OCI-LY1 (cell line): ENCODE measurements at regions not wholly inside any gene's neighbourhood (a gene's known extent, or its start where the extent isn't known, plus 50 kb on each side); places are given as distances from the start of the nearest gene placed in this dataset.

Experiments
- H2AFZ ChIP-seq: fragments of 200-600 bp; sonication (generic), shearing (Covaris generic); 2 replicates; pipeline ENCODE4 v1.6.0; 2014; ENCODE audit warnings: antibody characterized with exemption, mild to moderate bottlenecking, low read length
- H3F3A ChIP-seq: fragments of 200-600 bp; sonication (generic), shearing (Covaris generic); 2 replicates; pipeline ENCODE4 v1.6.0; 2014; ENCODE audit warnings: mild to moderate bottlenecking, antibody characterized with exemption, low read length, moderate library complexity; ENCODE audit not compliant: insufficient read depth
- H3K27ac ChIP-seq: fragments of 200-600 bp; sonication (generic); 2 replicates; pipeline ENCODE4 v1.5.1; 2014; ENCODE audit warnings: low read length, mixed run types, mild to moderate bottlenecking, low read depth; ENCODE audit not compliant: poor library complexity, severe bottlenecking
- H3K27me3 ChIP-seq: fragments of 200-600 bp; sonication (generic); 2 replicates; pipeline ENCODE4 v1.6.0; 2014; ENCODE audit warnings: antibody characterized with exemption, mild to moderate bottlenecking, low read length, moderate library complexity; ENCODE audit not compliant: insufficient read depth
- H3K36me3 ChIP-seq: fragments of 200-600 bp; sonication (generic); 2 replicates; pipeline ENCODE4 v1.6.1; 2014; ENCODE audit warnings: mild to moderate bottlenecking, antibody characterized with exemption, low read length, moderate library complexity, mixed read lengths; ENCODE audit not compliant: insufficient read depth
- H3K4me1 ChIP-seq: fragments of 200-600 bp; sonication (generic); 2 replicates; pipeline ENCODE4 v1.5.1; 2014; ENCODE audit warnings: mild to moderate bottlenecking, low read length, moderate library complexity; ENCODE audit not compliant: insufficient read depth, severe bottlenecking
- H3K4me2 ChIP-seq: fragments of 200-600 bp; sonication (generic), shearing (Covaris generic); 2 replicates; pipeline ENCODE4 v1.6.1; 2014; ENCODE audit warnings: low read length
- H3K4me3 ChIP-seq: fragments of 200-600 bp; sonication (generic); 2 replicates; pipeline ENCODE4 v1.5.1; 2014; ENCODE audit warnings: low read length, low read depth, mild to moderate bottlenecking, mixed read lengths; ENCODE audit not compliant: poor library complexity, severe bottlenecking
- H3K79me2 ChIP-seq: fragments of 200-600 bp; shearing (Covaris generic); 2 replicates; pipeline ENCODE4 v1.6.1; 2016; ENCODE audit warnings: mixed run types, low read length, mixed read lengths; ENCODE audit not compliant: insufficient read depth
- H3K9ac ChIP-seq: fragments of 200-600 bp; sonication (generic), shearing (Covaris generic); 2 replicates; pipeline ENCODE4 v1.6.1; 2014; ENCODE audit warnings: mild to moderate bottlenecking, low read length, mixed read lengths
- H3K9me2 ChIP-seq: fragments of 200-600 bp; sonication (generic), shearing (Covaris generic); 2 replicates; pipeline ENCODE4 v1.6.1; 2014; ENCODE audit warnings: low read depth, mild to moderate bottlenecking, low read length, mixed read lengths
- H3K9me3 ChIP-seq: fragments of 200-600 bp; shearing (Covaris generic); 2 replicates; pipeline ENCODE4 v1.6.1; 2014; ENCODE audit warnings: low read length, mixed read lengths
- H4K20me1 ChIP-seq: fragments of 200-600 bp; sonication (generic), shearing (Covaris generic); 2 replicates; pipeline ENCODE4 v1.6.0; 2016; ENCODE audit warnings: mild to moderate bottlenecking, low read length; ENCODE audit not compliant: insufficient read depth
- EZH2 ChIP-seq: fragments of 200-600 bp; sonication (generic), shearing (Covaris generic); IDR thresholded peaks from 2 replicates; pipeline ENCODE4 v1.8.0; 2017; ENCODE audit warnings: borderline replicate concordance, mixed run types, mild to moderate bottlenecking, antibody characterized with exemption, low read length, moderate library complexity, mixed read lengths
- TF ChIP-seq, protein P1 (sequence below): fragments of 200-600 bp; sonication (generic), shearing (Covaris generic); IDR thresholded peaks from 2 replicates; pipeline ENCODE4 v1.5.1; 2017; ENCODE audit warnings: mild to moderate bottlenecking, antibody characterized with exemption, low read length, moderate library complexity, mixed read lengths

DNA sequence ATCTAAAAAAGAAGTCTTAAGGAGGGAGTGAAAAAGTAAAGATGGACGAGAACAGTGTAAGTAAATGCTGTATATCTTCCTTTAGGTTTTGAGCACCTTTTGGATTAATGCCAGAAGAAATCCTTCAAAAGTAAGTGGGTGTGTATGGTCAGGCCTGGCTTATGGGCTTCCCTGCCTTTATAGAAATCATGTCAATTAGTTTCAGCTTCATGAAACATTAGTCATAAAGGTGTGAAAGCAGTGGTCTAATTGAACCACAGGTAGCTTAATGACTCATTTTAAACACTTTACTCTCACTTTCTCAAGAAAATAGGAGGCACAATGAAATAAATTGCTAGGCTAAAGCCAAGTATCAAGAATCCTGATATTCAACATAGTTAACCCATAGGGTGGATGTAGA lies 467.4 kb upstream of the DPPA4 start:
- Histone ChIP-seq H3K27me3 (no peaks in the 10 kb centered on the region), H3K9ac (no peak overlapping the region), H3K4me1 (peaks cover 14% of the 10 kb centered on the region), H3K79me2 (no peaks in the 10 kb centered on the region), H3K9me3 (no peaks in the 10 kb centered on the region), H3K4me2 (no peak overlapping the region), H3K27ac (no peak overlapping the region), H3K9me2 (no peaks in the 10 kb centered on the region), H4K20me1 (no peaks in the 10 kb centered on the region), H2AFZ (no peak overlapping the region), H3K36me3 (no peaks in the 10 kb centered on the region), H3F3A (no peaks in the 10 kb centered on the region), H3K4me3 (no peak overlapping the region)
- TF ChIP-seq, protein P1, sequence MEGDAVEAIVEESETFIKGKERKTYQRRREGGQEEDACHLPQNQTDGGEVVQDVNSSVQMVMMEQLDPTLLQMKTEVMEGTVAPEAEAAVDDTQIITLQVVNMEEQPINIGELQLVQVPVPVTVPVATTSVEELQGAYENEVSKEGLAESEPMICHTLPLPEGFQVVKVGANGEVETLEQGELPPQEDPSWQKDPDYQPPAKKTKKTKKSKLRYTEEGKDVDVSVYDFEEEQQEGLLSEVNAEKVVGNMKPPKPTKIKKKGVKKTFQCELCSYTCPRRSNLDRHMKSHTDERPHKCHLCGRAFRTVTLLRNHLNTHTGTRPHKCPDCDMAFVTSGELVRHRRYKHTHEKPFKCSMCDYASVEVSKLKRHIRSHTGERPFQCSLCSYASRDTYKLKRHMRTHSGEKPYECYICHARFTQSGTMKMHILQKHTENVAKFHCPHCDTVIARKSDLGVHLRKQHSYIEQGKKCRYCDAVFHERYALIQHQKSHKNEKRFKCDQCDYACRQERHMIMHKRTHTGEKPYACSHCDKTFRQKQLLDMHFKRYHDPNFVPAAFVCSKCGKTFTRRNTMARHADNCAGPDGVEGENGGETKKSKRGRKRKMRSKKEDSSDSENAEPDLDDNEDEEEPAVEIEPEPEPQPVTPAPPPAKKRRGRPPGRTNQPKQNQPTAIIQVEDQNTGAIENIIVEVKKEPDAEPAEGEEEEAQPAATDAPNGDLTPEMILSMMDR: no peak
- no peak for TF ChIP-seq EZH2

DNA sequence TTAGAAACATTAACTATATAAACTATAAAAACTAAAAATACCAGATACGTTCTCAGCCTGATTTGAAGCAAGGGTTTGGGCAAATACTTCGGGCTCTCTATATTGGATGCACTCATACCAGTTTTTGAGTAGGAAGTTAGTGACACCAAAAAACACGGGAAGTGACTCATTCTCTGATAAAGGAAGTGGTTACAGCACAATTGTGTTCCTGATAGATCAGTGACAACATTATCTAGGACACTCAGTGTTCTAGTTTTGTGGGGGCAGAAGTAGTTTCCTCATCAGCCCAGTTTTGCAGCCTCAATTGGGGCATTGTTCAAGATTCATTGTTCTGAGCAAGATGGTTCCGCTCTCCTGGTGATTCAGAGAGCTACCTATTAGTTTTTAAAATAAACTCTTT lies 469.6 kb upstream of the DPPA4 start:
- Histone ChIP-seq H3K4me2 (0 out of 2 replicates have a peak overlapping the region, but pooled peaks have one; percentile 32), H3K4me1 (peaks cover 14% of the 10 kb centered on the region), H3K27ac (no peak overlapping the region), H3K4me3 (no peak overlapping the region), H3K79me2 (no peaks in the 10 kb centered on the region), H3K36me3 (no peaks in the 10 kb centered on the region), H3F3A (no peaks in the 10 kb centered on the region), H3K9me2 (no peaks in the 10 kb centered on the region), H4K20me1 (no peaks in the 10 kb centered on the region), H2AFZ (0 out of 2 replicates have a peak overlapping the region, but pooled peaks have one; percentile 62), H3K27me3 (no peaks in the 10 kb centered on the region), H3K9me3 (no peaks in the 10 kb centered on the region), H3K9ac (no peak overlapping the region)
- TF ChIP-seq, protein P1: no peak
- no peak for TF ChIP-seq EZH2

DNA sequence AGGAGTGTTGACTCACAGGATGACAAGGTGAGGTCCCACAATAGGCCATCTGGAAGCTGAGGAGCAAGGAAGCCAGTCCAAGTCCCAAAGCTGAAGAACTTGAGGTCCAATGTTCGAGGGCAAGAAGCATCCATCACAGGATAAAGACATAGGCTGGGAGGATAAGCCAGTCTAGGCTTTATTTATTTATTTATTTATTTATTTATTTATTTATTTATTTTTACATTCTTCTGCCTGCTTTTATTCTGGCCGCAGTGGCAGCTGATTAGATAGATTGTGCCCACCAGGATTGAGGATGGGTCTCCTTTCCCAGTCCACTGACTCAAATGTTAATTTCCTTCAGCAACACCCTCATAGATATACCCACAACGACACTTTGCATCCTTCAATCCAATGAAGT lies 472.2 kb upstream of the DPPA4 start:
- Histone ChIP-seq H3K4me2 (no peak overlapping the region), H3K9ac (no peak overlapping the region), H3F3A (no peaks in the 10 kb centered on the region), H4K20me1 (no peaks in the 10 kb centered on the region), H3K4me1 (peaks cover 14% of the 10 kb centered on the region), H2AFZ (no peak overlapping the region), H3K9me3 (no peaks in the 10 kb centered on the region), H3K27me3 (no peaks in the 10 kb centered on the region), H3K9me2 (no peaks in the 10 kb centered on the region), H3K79me2 (no peaks in the 10 kb centered on the region), H3K36me3 (no peaks in the 10 kb centered on the region), H3K4me3 (no peak overlapping the region), H3K27ac (no peak overlapping the region)
- TF ChIP-seq EZH2: no peak
- TF ChIP-seq, protein P1: no peak
